Mesothelial cell of epicardium (in vitro differentiated cells): ENCODE measurements at regions not wholly inside any gene's neighbourhood (a gene's known extent, or its start where the extent isn't known, plus 50 kb on each side); places are given as distances from the start of the nearest gene placed in this dataset.

Experiments
- DNase-seq, 2 experiments: peaks; one replicate each; pipeline ENCODE4 v3.0.0; 2021; ENCODE audit warnings: low spot score in 2 of 2; ENCODE audit not compliant: unreplicated experiment in 2 of 2
- H3K27ac Mint-ChIP-seq: 2 replicates; pipeline ENCODE4 v1.8.0; 2021; ENCODE audit warnings: mixed read lengths
- H3K27me3 Mint-ChIP-seq: 2 replicates; pipeline ENCODE4 v1.8.0; 2021; ENCODE audit warnings: low read depth, mixed read lengths
- H3K36me3 Mint-ChIP-seq: 2 replicates; pipeline ENCODE4 v1.8.0; 2021; ENCODE audit warnings: mixed read lengths
- H3K4me1 Mint-ChIP-seq: 2 replicates; pipeline ENCODE4 v1.8.0; 2021; ENCODE audit warnings: mixed read lengths
- H3K4me3 Mint-ChIP-seq: 2 replicates; pipeline ENCODE4 v1.8.0; 2021; ENCODE audit warnings: mild to moderate bottlenecking, moderate library complexity, mixed read lengths
- H3K9me3 Mint-ChIP-seq: 2 replicates; pipeline ENCODE4 v1.8.0; 2021; ENCODE audit warnings: mixed read lengths
- TF ChIP-seq, protein P1 (sequence below): fragments of 200-600 bp; sonication (generic); IDR thresholded peaks from one replicate; pipeline ENCODE4 v1.5.0; 2021; ENCODE audit warnings: antibody characterized with exemption; ENCODE audit not compliant: unreplicated experiment

- H3K4me3 Mint-ChIP-seq, result no peak overlapping the region
- peaks cover 12% of the 10 kb centered on the region for H3K9me3 Mint-ChIP-seq
- TF ChIP-seq, protein P1, sequence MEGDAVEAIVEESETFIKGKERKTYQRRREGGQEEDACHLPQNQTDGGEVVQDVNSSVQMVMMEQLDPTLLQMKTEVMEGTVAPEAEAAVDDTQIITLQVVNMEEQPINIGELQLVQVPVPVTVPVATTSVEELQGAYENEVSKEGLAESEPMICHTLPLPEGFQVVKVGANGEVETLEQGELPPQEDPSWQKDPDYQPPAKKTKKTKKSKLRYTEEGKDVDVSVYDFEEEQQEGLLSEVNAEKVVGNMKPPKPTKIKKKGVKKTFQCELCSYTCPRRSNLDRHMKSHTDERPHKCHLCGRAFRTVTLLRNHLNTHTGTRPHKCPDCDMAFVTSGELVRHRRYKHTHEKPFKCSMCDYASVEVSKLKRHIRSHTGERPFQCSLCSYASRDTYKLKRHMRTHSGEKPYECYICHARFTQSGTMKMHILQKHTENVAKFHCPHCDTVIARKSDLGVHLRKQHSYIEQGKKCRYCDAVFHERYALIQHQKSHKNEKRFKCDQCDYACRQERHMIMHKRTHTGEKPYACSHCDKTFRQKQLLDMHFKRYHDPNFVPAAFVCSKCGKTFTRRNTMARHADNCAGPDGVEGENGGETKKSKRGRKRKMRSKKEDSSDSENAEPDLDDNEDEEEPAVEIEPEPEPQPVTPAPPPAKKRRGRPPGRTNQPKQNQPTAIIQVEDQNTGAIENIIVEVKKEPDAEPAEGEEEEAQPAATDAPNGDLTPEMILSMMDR, result no peak
Observed at GRCh38 chr1:5464366-5464765, 527.9 kb downstream of the NPHP4 start.

DNA sequence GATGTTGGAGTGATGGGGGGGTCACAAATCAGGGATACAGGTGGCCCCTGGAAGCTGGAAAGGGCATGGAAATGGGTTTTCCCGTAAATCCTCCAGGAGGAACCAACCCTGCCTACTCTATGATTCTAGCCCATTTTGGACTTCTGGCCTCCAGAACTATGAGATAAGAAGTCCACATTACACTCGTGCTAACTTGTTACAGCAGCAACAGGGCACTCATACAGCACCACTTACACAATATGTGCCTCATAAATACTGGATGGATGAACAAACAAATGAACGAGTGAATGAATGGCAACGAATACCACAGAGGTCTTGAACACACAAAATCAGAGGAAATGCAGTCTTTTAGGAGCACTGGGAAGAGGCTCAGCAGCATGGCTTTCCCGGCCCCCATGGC is 531.3 kb downstream of the NPHP4 start:
- DNase-seq, result no peak
- Mint-ChIP-seq H3K9me3 (peaks cover 9% of the 10 kb centered on the region), H3K27ac (no peak overlapping the region), H3K36me3 (no peaks in the 10 kb centered on the region), H3K27me3 (peaks cover 10% of the 10 kb centered on the region), H3K4me3 (no peak overlapping the region), H3K4me1 (peaks cover 12% of the 10 kb centered on the region)
- TF ChIP-seq, protein P1, result no peak

More at GRCh38 chr1:5464366-5464765, 527.9 kb downstream of the NPHP4 start:
- no peak for DNase-seq
- Mint-ChIP-seq H3K27ac (no peak overlapping the region), H3K27me3 (peaks cover 7% of the 10 kb centered on the region), H3K36me3 (no peaks in the 10 kb centered on the region), H3K4me1 (peaks cover 12% of the 10 kb centered on the region)

GRCh38 chr1:5459839-5460610 is 532.2 kb downstream of the NPHP4 start:
- H3K9me3 Mint-ChIP-seq, result peaks cover 6% of the 10 kb centered on the region
- TF ChIP-seq, protein P1, result no peak

DNA sequence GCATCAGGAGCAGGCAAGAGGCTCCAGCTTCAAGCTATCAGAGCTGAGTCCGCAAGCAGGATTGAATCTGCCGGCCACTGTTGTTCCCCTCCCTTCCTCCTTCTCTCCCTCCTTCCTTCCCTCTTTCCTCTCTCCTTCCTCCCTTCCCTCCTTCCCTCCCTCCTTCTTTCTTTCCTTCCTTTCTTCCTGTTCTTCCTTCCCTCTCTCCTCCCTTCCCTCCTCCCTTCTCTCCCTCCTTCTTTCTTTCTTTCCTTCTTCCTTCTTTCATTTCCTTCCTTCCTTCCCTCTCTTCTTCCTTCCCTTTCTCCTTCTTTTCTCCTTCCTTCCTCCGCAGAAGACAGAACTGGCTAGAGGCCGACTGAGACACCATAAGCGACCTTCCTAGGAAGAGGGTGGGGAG is 534.0 kb downstream of the NPHP4 start:
- no peak for DNase-seq
- no peaks in the 10 kb centered on the region for H3K36me3 Mint-ChIP-seq

More at GRCh38 chr1:5459839-5460610, 532.2 kb downstream of the NPHP4 start:
- DNase-seq, result no peak
- Mint-ChIP-seq H3K4me3 (no peak overlapping the region), H3K27ac (no peak overlapping the region), H3K36me3 (no peaks in the 10 kb centered on the region), H3K4me1 (peaks cover 5% of the 10 kb centered on the region), H3K27me3 (peaks cover 18% of the 10 kb centered on the region)

DNA sequence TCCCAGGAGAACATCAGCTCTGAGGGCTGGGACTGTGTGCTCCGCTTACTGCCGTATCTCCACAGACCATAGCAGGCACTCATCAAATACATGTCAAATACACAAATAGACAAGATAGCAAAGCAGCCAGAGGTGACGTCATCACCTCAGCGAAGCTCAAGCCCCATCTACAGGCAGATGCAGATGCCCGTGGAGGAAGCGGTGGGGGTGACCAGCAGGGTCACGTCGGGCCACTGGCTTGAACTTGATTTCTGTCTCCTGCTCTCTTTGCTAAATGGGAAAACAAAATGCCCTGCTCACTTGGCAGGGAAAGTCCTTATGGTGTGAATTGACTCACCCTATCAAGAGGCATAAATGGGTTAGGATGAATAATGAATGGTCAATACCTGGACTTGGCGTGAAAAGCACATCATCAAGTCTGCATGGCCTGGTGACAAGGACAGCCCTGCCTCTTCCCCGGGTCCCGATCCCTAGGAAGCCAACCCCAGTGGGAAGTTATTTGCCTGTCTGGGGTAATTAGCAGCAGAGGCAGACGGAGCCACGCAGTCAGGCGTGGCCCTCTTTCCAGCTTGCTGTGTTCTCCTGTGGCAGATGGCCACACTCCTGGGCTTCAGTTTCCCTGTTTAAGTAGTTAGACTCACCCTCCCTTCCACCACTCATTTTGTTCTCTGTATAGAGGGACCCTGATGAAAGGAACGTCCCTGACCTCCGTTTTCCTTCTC is 536.0 kb downstream of the NPHP4 start:
- no peak for DNase-seq
- H3K36me3 Mint-ChIP-seq, result no peaks in the 10 kb centered on the region
- no peak overlapping the region for H3K4me3 Mint-ChIP-seq
- H3K4me1 Mint-ChIP-seq, result peaks cover 4% of the 10 kb centered on the region
- H3K27me3 Mint-ChIP-seq, result peaks cover 39% of the 10 kb centered on the region
- no peak overlapping the region for H3K27ac Mint-ChIP-seq
- no peaks in the 10 kb centered on the region for H3K9me3 Mint-ChIP-seq
- TF ChIP-seq, protein P1, result no peak

More for the DNA sequence above, 534.0 kb downstream of the NPHP4 start:
- H3K4me3 Mint-ChIP-seq, result no peak overlapping the region
- no peak overlapping the region for H3K27ac Mint-ChIP-seq
- peaks cover 34% of the 10 kb centered on the region for H3K27me3 Mint-ChIP-seq
- TF ChIP-seq, protein P1, result no peak
- H3K4me1 Mint-ChIP-seq, result peaks cover 4% of the 10 kb centered on the region
- no peaks in the 10 kb centered on the region for H3K9me3 Mint-ChIP-seq
